SK-N-SH treated with all-trans-retinoic acid at 6 μM for 48 hours (cell line): ENCODE measurements at regions not wholly inside any gene's neighbourhood (a gene's known extent, or its start where the extent isn't known, plus 50 kb on each side); places are given as distances from the start of the nearest gene placed in this dataset.
"Not testable (repeated sequence)": the region's sequence is repeated elsewhere in the genome, so short reads cannot be mapped to it uniquely, and the experiment has no call there.

Experiments used
- ATAC-seq: fragments of 200-7000 bp; cut with Tn5 transposase; 3 replicates; pipeline ENCODE4 v1.9.1; 2020; ENCODE audit warnings: mild to moderate bottlenecking, moderate library complexity
- ARNTL ChIP-seq: fragments of 450-650 bp; formaldehyde crosslinking; IDR thresholded peaks from 2 replicates; pipeline ENCODE4 v1.5.0; 2020; ENCODE audit warnings: low read depth, mild to moderate bottlenecking, moderate library complexity, borderline replicate concordance
- BACH2 ChIP-seq: fragments of 250-450 bp; sonication (Bioruptor Pico); IDR thresholded peaks from 2 replicates; pipeline ENCODE4 v1.9.0; 2021; ENCODE audit warnings: mild to moderate bottlenecking, borderline replicate concordance
- CSDC2 ChIP-seq: fragments of 250-450 bp; sonication (Bioruptor Pico); IDR thresholded peaks from 2 replicates; pipeline ENCODE4 v1.5.0; 2020; ENCODE audit warnings: mild to moderate bottlenecking, moderate library complexity
- ESRRG ChIP-seq: fragments of 250-450 bp; sonication (Bioruptor Pico); IDR thresholded peaks from 2 replicates; pipeline ENCODE4 v1.6.1; 2021; ENCODE audit warnings: mild to moderate bottlenecking
- GLIS3 ChIP-seq: fragments of 250-450 bp; sonication (Bioruptor Pico); IDR thresholded peaks from 2 replicates; pipeline ENCODE4 v1.5.0; 2020; ENCODE audit warnings: mild to moderate bottlenecking, moderate library complexity
- ISL1 ChIP-seq: fragments of 250-450 bp; sonication (Bioruptor Pico); IDR thresholded peaks from 2 replicates; pipeline ENCODE4 v2.1.2; 2022; ENCODE audit warnings: mild to moderate bottlenecking, moderate library complexity
- OSR1 ChIP-seq: fragments of 250-450 bp; sonication (Bioruptor Pico); IDR thresholded peaks from 2 replicates; pipeline ENCODE4 v1.8.0; 2022; ENCODE audit warnings: moderate library complexity, mild to moderate bottlenecking, inconsistent platforms
- PPARA ChIP-seq: fragments of 250-450 bp; sonication (Bioruptor Pico); IDR thresholded peaks from 2 replicates; pipeline ENCODE4 v1.5.0; 2020; ENCODE audit warnings: mild to moderate bottlenecking, borderline replicate concordance
- RARB ChIP-seq: fragments of 250-450 bp; sonication (Bioruptor Pico); IDR thresholded peaks from 2 replicates; pipeline ENCODE4 v1.8.0; 2021; ENCODE audit warnings: mild to moderate bottlenecking, moderate library complexity
- TCF4 ChIP-seq: fragments of 250-450 bp; sonication (Bioruptor Pico); IDR thresholded peaks from 2 replicates; pipeline ENCODE4 v1.8.0; 2021; ENCODE audit warnings: mild to moderate bottlenecking, moderate library complexity, borderline replicate concordance
- TOX ChIP-seq: fragments of 250-450 bp; sonication (Bioruptor Pico); IDR thresholded peaks from 2 replicates; pipeline ENCODE4 v1.8.0; 2021; ENCODE audit warnings: mild to moderate bottlenecking, moderate library complexity, borderline replicate concordance
- ZC3H10 ChIP-seq: fragments of 250-450 bp; sonication (Bioruptor Pico); IDR thresholded peaks from 2 replicates; pipeline ENCODE4 v1.5.1; 2021; ENCODE audit warnings: mild to moderate bottlenecking, moderate library complexity
- ZFP3 ChIP-seq: fragments of 250-450 bp; sonication (Bioruptor Pico); IDR thresholded peaks from 2 replicates; pipeline ENCODE4 v1.5.0; 2020; ENCODE audit warnings: mild to moderate bottlenecking, moderate library complexity
- ZFP30 ChIP-seq: fragments of 450-650 bp; formaldehyde crosslinking; IDR thresholded peaks from 2 replicates; pipeline ENCODE4 v1.5.0; 2022; ENCODE audit warnings: mild to moderate bottlenecking, moderate library complexity
- ZNF565 ChIP-seq: fragments of 450-650 bp; formaldehyde crosslinking; conservative IDR thresholded peaks from 2 replicates; pipeline ENCODE4 v1.5.0; 2020; ENCODE audit warnings: low read depth, mild to moderate bottlenecking, moderate library complexity
- ZNF70 ChIP-seq: fragments of 450-650 bp; formaldehyde crosslinking; IDR thresholded peaks from 2 replicates; pipeline ENCODE4 v1.5.0; 2020; ENCODE audit warnings: mild to moderate bottlenecking, moderate library complexity
- ZNF8 ChIP-seq: fragments of 450-650 bp; formaldehyde crosslinking; IDR thresholded peaks from 2 replicates; pipeline ENCODE4 v1.5.0; 2020; ENCODE audit warnings: mild to moderate bottlenecking, moderate library complexity
- TF ChIP-seq, protein P1 (sequence below): fragments of 250-450 bp; sonication (Bioruptor Pico); IDR thresholded peaks from 2 replicates; pipeline ENCODE4 v1.5.0; 2020; ENCODE audit warnings: mild to moderate bottlenecking, moderate library complexity
- TF ChIP-seq, protein P2 (sequence below): fragments of 250-450 bp; sonication (Bioruptor Pico); IDR thresholded peaks from 2 replicates; pipeline ENCODE4 v1.8.0; 2021; ENCODE audit warnings: low read depth, mild to moderate bottlenecking, moderate library complexity, borderline replicate concordance
- TF ChIP-seq, protein P3 (sequence below): fragments of 250-450 bp; sonication (Bioruptor Pico); IDR thresholded peaks from 2 replicates; pipeline ENCODE4 v1.5.1; 2021; ENCODE audit warnings: mild to moderate bottlenecking, moderate library complexity
- TF ChIP-seq, protein P4 (sequence below): fragments of 250-450 bp; sonication (Bioruptor Pico); IDR thresholded peaks from 2 replicates; pipeline ENCODE4 v1.8.0; 2020; ENCODE audit warnings: mild to moderate bottlenecking, moderate library complexity, borderline replicate concordance
- TF ChIP-seq, protein P5 (sequence below): fragments of 250-450 bp; sonication (Bioruptor Pico); IDR thresholded peaks from 2 replicates; pipeline ENCODE4 v1.5.1; 2020; ENCODE audit warnings: low read depth, mild to moderate bottlenecking, moderate library complexity

DNA sequence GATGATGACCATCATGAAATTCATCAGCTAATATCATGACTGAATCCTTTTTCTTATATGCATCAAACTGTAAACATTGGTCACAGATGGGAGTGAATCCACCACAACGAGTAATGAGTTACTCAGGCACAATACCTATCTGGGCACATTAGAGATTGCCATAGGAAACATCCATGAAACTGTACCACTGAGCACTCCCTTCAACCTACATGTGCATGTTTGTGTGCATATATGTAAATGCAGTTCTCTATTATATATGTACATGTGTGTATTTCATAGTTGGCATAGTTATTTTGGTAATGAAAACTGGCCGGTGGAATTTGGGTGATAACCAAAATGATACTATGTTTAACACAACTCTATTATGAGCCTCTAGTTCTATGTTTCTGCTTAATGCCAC, 387.3 kb upstream of the ARRDC3 start:
- TF ChIP-seq, protein P1, sequence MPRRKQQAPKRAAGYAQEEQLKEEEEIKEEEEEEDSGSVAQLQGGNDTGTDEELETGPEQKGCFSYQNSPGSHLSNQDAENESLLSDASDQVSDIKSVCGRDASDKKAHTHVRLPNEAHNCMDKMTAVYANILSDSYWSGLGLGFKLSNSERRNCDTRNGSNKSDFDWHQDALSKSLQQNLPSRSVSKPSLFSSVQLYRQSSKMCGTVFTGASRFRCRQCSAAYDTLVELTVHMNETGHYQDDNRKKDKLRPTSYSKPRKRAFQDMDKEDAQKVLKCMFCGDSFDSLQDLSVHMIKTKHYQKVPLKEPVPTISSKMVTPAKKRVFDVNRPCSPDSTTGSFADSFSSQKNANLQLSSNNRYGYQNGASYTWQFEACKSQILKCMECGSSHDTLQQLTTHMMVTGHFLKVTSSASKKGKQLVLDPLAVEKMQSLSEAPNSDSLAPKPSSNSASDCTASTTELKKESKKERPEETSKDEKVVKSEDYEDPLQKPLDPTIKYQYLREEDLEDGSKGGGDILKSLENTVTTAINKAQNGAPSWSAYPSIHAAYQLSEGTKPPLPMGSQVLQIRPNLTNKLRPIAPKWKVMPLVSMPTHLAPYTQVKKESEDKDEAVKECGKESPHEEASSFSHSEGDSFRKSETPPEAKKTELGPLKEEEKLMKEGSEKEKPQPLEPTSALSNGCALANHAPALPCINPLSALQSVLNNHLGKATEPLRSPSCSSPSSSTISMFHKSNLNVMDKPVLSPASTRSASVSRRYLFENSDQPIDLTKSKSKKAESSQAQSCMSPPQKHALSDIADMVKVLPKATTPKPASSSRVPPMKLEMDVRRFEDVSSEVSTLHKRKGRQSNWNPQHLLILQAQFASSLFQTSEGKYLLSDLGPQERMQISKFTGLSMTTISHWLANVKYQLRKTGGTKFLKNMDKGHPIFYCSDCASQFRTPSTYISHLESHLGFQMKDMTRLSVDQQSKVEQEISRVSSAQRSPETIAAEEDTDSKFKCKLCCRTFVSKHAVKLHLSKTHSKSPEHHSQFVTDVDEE, result no peak
- TF ChIP-seq TOX (CRISPR knock-in tag), result no peak
- ATAC-seq, result no peak

DNA sequence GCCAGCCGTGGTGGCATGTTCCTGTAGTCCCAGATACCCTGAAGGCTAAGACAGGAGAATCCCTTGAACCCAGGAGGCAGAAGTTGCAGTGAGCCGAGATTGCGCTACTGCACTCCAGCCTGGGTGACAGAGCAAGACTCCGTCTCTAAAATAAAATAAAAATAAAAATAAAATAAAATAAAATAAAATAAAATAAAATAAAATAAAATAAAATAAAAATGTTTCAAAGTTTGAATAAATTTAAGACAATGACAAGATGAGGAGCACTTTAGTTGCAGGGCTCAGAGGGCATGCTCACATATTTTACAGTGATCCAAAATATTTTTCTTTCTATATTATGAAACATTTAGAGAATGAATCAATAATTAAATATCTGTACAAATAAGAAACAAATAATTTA, 374.3 kb upstream of the ARRDC3 start:
- ATAC-seq, result not testable (repeated sequence)

DNA sequence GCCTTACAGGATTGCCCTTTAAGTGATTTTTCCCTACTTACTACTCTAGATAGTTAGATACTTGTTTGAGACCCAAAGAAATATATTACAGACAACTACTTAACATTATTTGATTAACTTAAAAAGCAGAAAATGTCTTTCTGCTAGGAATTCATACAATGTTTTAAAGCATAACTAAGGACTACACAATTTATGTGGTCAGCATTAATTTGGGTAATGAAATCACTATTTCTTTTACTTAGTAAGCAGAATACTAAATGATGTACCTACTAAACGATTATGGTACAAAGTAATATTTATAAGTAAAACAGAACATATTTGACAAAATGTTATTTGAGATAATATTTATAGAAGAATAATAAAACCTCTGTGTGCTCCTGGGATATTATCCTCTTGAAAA, 371.9 kb upstream of the ARRDC3 start:
- no peak for ATAC-seq
- no peak for TF ChIP-seq ZFP3 (CRISPR knock-in tag)
- TF ChIP-seq GLIS3, result no peak
- no peak for TF ChIP-seq ESRRG (CRISPR knock-in tag)
- TF ChIP-seq, protein P2, sequence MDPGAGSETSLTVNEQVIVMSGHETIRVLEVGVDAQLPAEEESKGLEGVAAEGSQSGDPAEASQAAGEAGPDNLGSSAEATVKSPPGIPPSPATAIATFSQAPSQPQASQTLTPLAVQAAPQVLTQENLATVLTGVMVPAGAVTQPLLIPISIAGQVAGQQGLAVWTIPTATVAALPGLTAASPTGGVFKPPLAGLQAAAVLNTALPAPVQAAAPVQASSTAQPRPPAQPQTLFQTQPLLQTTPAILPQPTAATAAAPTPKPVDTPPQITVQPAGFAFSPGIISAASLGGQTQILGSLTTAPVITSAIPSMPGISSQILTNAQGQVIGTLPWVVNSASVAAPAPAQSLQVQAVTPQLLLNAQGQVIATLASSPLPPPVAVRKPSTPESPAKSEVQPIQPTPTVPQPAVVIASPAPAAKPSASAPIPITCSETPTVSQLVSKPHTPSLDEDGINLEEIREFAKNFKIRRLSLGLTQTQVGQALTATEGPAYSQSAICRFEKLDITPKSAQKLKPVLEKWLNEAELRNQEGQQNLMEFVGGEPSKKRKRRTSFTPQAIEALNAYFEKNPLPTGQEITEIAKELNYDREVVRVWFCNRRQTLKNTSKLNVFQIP (CRISPR knock-in tag), result no peak
- TF ChIP-seq CSDC2 (CRISPR knock-in tag), result no peak
- no peak for TF ChIP-seq ZNF565 (CRISPR knock-in tag)
- TF ChIP-seq, protein P3, sequence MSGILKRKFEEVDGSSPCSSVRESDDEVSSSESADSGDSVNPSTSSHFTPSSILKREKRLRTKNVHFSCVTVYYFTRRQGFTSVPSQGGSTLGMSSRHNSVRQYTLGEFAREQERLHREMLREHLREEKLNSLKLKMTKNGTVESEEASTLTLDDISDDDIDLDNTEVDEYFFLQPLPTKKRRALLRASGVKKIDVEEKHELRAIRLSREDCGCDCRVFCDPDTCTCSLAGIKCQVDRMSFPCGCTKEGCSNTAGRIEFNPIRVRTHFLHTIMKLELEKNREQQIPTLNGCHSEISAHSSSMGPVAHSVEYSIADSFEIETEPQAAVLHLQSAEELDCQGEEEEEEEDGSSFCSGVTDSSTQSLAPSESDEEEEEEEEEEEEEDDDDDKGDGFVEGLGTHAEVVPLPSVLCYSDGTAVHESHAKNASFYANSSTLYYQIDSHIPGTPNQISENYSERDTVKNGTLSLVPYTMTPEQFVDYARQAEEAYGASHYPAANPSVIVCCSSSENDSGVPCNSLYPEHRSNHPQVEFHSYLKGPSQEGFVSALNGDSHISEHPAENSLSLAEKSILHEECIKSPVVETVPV (CRISPR knock-in tag), result no peak
- no peak for TF ChIP-seq PPARA (CRISPR knock-in tag)
- TF ChIP-seq ZC3H10 (CRISPR knock-in tag), result no peak

DNA sequence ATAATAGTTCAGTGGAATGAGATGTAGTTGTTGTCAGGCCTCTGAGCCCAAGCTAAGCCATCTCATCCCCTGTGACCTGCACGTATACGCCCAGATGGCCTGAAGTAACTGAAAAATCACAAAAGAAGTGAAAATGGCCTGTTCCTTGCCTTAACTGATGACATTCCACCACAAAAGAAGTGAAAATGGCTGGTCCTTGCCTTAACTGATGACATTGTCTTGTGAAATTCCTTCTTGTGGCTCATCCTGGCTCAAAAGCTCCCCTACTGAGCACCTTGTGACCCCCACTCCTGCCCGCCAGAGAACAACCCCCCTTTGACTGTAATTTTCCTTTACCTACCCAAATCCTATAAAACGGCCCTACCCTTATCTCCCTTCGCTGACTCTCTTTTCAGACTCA, 361.4 kb upstream of the ARRDC3 start:
- ATAC-seq, result not testable (repeated sequence)

DNA sequence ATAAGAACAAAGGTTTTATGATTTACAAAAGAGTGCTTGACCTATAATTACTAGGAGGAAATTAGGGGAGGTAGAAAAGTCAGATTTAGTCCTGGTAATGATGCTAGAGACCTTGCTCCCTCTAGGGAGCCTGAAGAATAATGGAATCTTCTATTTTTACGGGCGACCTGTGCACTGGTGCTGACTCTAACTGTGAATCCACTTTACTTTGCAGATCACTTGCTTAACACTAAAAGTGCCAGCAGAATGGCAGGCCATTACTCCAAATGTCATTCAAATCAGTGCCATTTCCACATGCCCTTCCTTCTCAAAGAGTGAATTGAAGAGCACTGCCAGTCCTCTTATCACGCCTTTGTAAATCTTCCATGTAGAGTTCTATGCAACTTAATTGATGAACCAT, 359.4 kb upstream of the ARRDC3 start:
- ATAC-seq, result no peak
- TF ChIP-seq ISL1 (no peak), ZNF70 (no peak), RARB (no peak), PPARA (CRISPR knock-in tag) (no peak), ZNF8 (CRISPR knock-in tag) (no peak), ZNF565 (CRISPR knock-in tag) (no peak), ZFP30 (CRISPR knock-in tag) (no peak), TCF4 (CRISPR knock-in tag) (no peak), BACH2 (CRISPR knock-in tag) (no peak), ARNTL (CRISPR knock-in tag) (no peak), OSR1 (CRISPR knock-in tag) (no peak), GLIS3 (no peak), ESRRG (CRISPR knock-in tag) (no peak), ZC3H10 (CRISPR knock-in tag) (no peak)
- TF ChIP-seq, protein P4, sequence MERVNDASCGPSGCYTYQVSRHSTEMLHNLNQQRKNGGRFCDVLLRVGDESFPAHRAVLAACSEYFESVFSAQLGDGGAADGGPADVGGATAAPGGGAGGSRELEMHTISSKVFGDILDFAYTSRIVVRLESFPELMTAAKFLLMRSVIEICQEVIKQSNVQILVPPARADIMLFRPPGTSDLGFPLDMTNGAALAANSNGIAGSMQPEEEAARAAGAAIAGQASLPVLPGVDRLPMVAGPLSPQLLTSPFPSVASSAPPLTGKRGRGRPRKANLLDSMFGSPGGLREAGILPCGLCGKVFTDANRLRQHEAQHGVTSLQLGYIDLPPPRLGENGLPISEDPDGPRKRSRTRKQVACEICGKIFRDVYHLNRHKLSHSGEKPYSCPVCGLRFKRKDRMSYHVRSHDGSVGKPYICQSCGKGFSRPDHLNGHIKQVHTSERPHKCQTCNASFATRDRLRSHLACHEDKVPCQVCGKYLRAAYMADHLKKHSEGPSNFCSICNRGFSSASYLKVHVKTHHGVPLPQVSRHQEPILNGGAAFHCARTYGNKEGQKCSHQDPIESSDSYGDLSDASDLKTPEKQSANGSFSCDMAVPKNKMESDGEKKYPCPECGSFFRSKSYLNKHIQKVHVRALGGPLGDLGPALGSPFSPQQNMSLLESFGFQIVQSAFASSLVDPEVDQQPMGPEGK, result no peak
- TF ChIP-seq, protein P3 (CRISPR knock-in tag), result no peak
- TF ChIP-seq, protein P5, sequence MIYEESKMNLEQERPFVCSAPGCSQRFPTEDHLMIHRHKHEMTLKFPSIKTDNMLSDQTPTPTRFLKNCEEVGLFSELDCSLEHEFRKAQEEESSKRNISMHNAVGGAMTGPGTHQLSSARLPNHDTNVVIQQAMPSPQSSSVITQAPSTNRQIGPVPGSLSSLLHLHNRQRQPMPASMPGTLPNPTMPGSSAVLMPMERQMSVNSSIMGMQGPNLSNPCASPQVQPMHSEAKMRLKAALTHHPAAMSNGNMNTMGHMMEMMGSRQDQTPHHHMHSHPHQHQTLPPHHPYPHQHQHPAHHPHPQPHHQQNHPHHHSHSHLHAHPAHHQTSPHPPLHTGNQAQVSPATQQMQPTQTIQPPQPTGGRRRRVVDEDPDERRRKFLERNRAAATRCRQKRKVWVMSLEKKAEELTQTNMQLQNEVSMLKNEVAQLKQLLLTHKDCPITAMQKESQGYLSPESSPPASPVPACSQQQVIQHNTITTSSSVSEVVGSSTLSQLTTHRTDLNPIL (CRISPR knock-in tag), result no peak
